Activated CD4-positive, alpha-beta memory T cell treated with anti-CD3 and anti-CD28 coated beads for 36 hours (primary cell): ENCODE measurements at regions not wholly inside any gene's neighbourhood (a gene's known extent, or its start where the extent isn't known, plus 50 kb on each side); places are given as distances from the start of the nearest gene placed in this dataset.
"Not testable (repeated sequence)": the region's sequence is repeated elsewhere in the genome, so short reads cannot be mapped to it uniquely, and the experiment has no call there.

Source experiments
- CTCF ChIA-PET: fragments of 350-600 bp; sonication (Branson Sonifier 250); formaldehyde crosslinking; loops from one replicate; lab custom pipeline; 2021; ENCODE audit warnings: antibody characterized with exemption, inconsistent platforms; lab: Charles Lee
- POLR2A ChIA-PET: fragments of 350-600 bp; sonication (Branson Sonifier 250); formaldehyde crosslinking; loops from one replicate; lab custom pipeline; 2021; ENCODE audit warnings: antibody characterized with exemption; lab: Charles Lee
- DNase-seq: peaks from one replicate; pipeline ENCODE4 v3.0.0-alpha.2; 2020
- H3K27ac Mint-ChIP-seq: one replicate; pipeline ENCODE4 v1.8.0; 2021; ENCODE audit warnings: mixed read lengths
- H3K27me3 Mint-ChIP-seq: one replicate; pipeline ENCODE4 v1.8.0; 2021; ENCODE audit warnings: mixed read lengths
- H3K36me3 Mint-ChIP-seq: one replicate; pipeline ENCODE4 v1.8.0; 2021; ENCODE audit warnings: mixed read lengths
- H3K4me1 Mint-ChIP-seq: one replicate; pipeline ENCODE4 v1.8.0; 2021; ENCODE audit warnings: low read depth, mixed read lengths
- H3K4me3 Mint-ChIP-seq: one replicate; pipeline ENCODE4 v1.8.0; 2021; ENCODE audit warnings: mild to moderate bottlenecking, mixed read lengths
- H3K9me3 Mint-ChIP-seq: one replicate; pipeline ENCODE4 v1.8.0; 2021; ENCODE audit warnings: mixed read lengths
- intact Hi-C: fragments of 100-400 bp; cut with micrococcal nuclease; formaldehyde crosslinking; loops from one replicate; pipeline ENCODE4 v1.15.1; 2023

DNA sequence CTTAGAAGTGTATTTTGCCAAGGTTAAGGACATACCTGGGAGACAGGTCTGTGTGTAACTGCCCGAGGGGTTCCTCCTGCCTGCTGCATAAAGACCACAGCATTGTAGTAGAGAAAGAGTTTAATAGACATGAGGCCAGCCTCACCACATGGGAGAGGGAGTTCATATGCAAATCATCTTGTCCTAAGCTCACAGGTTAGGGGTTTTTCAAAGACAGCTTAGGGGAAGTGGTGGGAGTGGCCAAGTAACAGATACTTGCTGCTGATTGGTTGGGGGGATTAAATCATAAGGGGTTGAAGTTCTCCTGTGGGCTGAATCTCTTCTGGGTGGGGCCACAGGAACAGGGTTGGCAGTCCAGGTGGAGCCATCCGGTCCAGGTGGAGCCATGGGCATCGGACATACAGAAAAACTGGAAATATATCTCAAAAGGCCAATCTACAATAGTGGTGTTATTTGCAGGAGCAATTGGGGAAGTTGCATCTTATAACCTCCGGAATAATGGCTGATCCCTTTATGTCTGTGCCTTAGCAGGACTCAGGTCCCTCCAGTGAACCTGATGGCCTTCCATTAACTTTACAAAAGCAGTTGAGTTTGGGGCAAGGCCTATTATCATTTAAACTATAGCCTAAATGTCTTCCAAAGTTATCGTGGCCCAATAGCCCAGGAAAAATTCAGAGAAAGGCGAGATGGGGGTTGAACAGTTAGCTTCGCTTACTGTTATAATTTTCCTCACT is 86.0 kb upstream of the MFGE8 start:
- no peaks in the 10 kb centered on the region for H3K36me3 Mint-ChIP-seq
- no peak overlapping the region for H3K27ac Mint-ChIP-seq
- H3K9me3 Mint-ChIP-seq = no peaks in the 10 kb centered on the region
- DNase-seq = no peak
- no peak overlapping the region for H3K4me3 Mint-ChIP-seq
- intact Hi-C loops = no loop called here
- H3K27me3 Mint-ChIP-seq = no peaks in the 10 kb centered on the region
- POLR2A ChIA-PET = no interaction called here
- CTCF ChIA-PET = interaction anchor here (2.6 kb wide), 1 partner anchor 95 kb away, joined by 12 read pairs; no protein-coding TSS in a partner anchor
- no peaks in the 10 kb centered on the region for H3K4me1 Mint-ChIP-seq

DNA sequence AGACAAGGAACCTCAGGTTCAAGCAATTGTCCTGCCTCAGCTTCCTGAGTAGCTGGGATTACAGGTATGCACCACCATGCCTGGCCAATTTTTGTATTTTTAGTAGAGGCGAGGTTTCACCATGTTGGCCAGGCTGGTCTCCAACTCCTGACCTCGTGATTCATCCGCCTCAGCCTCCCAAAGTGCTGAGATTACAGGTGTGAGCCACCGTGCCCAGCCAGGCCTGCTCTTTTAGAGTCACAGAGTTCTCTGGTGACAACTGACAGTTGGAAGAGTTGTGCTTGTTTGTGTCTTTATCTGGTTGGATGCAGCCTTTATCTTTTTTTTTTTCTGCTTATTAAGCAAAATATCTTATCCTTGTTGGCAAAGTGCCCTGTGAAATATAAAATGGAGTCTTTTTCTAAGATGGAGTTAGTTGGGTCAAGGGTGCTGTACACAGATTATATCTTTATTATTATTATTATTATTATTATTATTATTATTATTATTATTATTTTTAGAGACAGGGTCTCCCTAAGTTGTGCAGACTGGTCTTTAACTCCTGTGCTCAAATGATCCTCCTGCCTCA is 86.5 kb upstream of the ABHD2 start:
- H3K36me3 Mint-ChIP-seq, intact Hi-C loops: not testable (repeated sequence)

DNA sequence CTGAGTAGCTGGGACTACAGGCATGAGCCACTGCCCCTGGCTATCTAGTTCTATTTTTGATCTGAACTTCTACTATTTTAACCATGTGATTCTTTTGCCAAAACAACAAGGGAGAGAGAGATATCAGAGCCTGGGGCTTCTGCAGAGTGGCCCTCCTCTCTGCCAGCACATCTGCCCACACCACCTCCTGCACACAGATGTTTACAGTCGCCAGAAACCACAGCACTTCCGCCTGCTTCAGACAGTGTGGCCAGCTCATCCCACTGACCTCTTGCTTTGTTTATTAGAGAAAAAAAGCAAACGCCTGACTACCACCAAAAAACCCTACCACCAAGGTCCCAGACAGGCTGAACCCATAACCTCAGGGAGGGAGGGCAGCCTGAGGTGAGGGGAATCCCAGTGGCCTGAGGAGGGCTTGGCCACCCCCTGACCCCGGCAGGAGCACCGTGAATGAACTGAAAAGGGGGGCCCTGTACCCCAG is 85.9 kb upstream of the ABHD2 start:
- H3K27ac Mint-ChIP-seq = no peak overlapping the region
- ChIA-PET POLR2A (no interaction called here), CTCF (interaction anchor here (1.5 to 3.2 kb wide), 2 partner anchors 98 to 122 kb away, joined by 3 to 24 read pairs; no protein-coding TSS in a partner anchor)

More for the DNA sequence above, 86.5 kb upstream of the ABHD2 start:
- POLR2A ChIA-PET, DNase-seq, H3K4me3 Mint-ChIP-seq, H3K27ac Mint-ChIP-seq, H3K9me3 Mint-ChIP-seq, H3K4me1 Mint-ChIP-seq, H3K27me3 Mint-ChIP-seq: not testable (repeated sequence)
- CTCF ChIA-PET = interaction anchor here (1.5 to 3.2 kb wide), 3 partner anchors 97 to 121 kb away, joined by 3 to 24 read pairs (median 12); no protein-coding TSS in a partner anchor

DNA sequence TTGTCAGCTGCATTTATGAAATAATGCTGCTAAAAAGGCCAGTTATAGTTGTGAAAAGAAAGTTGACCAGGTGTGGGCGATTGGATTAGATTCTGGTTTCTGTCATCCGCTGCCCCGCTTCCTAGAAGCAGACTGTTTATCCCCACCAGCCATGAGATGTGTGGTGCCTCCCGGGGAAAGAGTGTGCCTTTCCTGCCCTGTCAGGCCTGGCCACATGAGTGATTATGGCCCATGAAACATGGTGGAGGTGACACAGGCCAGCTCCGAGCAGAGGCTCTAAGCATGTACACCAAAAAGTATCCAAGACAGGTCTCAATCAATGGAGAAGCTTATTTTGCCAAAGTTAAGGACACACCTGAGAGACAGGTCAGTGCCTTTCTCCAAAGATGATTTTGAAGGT is 85.4 kb upstream of the ABHD2 start:
- CTCF ChIA-PET = interaction anchor here (3.2 kb wide), 1 partner anchor 99 kb away, joined by 24 read pairs; no protein-coding TSS in a partner anchor

More for the DNA sequence above, 85.9 kb upstream of the ABHD2 start:
- intact Hi-C loops = no loop called here
- Mint-ChIP-seq H3K27me3 (peaks cover 6% of the 10 kb centered on the region), H3K9me3 (no peaks in the 10 kb centered on the region), H3K36me3 (no peaks in the 10 kb centered on the region), H3K4me3 (no peak overlapping the region), H3K4me1 (no peaks in the 10 kb centered on the region)
- no peak for DNase-seq

DNA sequence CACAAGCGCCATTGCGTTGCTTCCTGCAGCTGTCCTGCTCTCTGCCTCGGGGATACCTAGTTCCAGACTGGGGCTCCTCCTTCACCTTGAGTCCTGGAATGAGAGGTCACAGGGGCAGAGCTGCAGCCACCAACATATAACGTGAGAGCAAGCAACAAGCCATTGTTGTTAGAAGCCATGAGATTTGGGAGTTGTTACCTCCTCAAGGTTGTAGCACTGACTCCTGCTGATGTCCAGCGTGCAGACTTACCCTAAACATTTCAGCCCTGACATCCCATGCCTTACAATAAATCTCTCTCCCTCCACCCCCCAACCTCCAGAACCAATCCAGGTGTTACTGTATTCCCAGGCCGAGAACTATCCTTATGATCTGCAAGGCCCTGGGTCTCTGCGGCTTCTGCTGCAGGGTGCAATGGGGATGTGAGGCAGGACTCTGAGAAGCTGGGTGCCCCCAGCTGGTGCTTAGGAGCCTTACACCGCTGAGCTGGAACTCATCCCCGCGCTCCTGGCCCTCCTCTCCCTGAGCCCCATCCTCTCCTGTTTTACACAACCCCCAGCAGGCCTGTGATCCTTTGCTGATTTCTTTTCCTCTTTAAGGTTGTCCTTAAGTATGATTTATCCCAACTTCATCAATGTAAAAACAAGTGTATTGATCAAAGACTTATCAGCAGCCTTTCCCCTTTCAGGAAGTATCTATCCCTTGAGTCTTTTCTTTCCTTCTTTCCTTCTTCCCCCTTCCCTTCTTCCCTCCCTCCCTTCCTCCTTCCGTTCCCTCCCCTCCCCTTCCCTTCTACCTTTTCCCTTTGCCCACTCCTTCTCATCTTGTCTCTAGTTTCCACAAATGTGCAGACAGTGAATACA is 84.2 kb upstream of the ABHD2 start:
- H3K36me3 Mint-ChIP-seq = no peaks in the 10 kb centered on the region
- DNase-seq = peak; percentile 16
- peaks cover 6% of the 10 kb centered on the region for H3K27me3 Mint-ChIP-seq
- intact Hi-C loops = loop anchor here (1.0 kb wide), 1 partner anchor 100 kb away; no protein-coding TSS in a partner anchor
- ChIA-PET CTCF (interaction anchor here (0.8 to 3.2 kb wide), 3 partner anchors 100 to 109 kb away, joined by 3 to 24 read pairs (median 4); partner anchors contain the start of gene HAPLN3), POLR2A (no interaction called here)
- no peak overlapping the region for H3K4me3 Mint-ChIP-seq
- no peak overlapping the region for H3K27ac Mint-ChIP-seq
- no peaks in the 10 kb centered on the region for H3K4me1 Mint-ChIP-seq
- H3K9me3 Mint-ChIP-seq = no peaks in the 10 kb centered on the region

More for the DNA sequence above, 85.4 kb upstream of the ABHD2 start:
- H3K27ac Mint-ChIP-seq = no peak overlapping the region
- H3K9me3 Mint-ChIP-seq = no peaks in the 10 kb centered on the region
- POLR2A ChIA-PET = no interaction called here
- intact Hi-C loops = no loop called here
- no peaks in the 10 kb centered on the region for H3K4me1 Mint-ChIP-seq
- H3K36me3 Mint-ChIP-seq = no peaks in the 10 kb centered on the region
- no peak overlapping the region for H3K4me3 Mint-ChIP-seq
- DNase-seq = no peak
- H3K27me3 Mint-ChIP-seq = peaks cover 6% of the 10 kb centered on the region

DNA sequence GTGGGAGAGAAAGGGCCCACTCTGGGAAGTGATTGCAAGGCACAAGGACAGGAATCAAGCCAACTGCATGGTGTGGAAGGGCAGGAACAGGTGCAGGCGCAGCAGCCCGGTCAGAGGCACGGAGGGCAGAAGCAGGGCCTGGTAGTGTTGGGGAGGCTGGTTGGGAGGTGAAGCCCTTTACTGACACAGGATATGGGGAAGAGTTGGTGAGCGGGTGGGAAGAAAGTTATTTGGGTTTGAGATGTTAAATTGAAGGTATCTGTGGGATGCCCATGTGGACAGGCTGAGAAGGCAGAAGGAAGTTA is 83.6 kb upstream of the ABHD2 start:
- H3K36me3 Mint-ChIP-seq = no peaks in the 10 kb centered on the region
- POLR2A ChIA-PET = no interaction called here
- H3K27ac Mint-ChIP-seq = no peak overlapping the region
- no peaks in the 10 kb centered on the region for H3K4me1 Mint-ChIP-seq
- no peak for DNase-seq
- peaks cover 6% of the 10 kb centered on the region for H3K27me3 Mint-ChIP-seq
- intact Hi-C loops = loop anchor here (1.0 kb wide), 1 partner anchor 100 kb away; no protein-coding TSS in a partner anchor
- no peaks in the 10 kb centered on the region for H3K9me3 Mint-ChIP-seq
- CTCF ChIA-PET = interaction anchor here (1.4 to 3.2 kb wide), 2 partner anchors 101 to 110 kb away, joined by 4 to 24 read pairs; partner anchors contain the start of gene HAPLN3
- H3K4me3 Mint-ChIP-seq = no peak overlapping the region

DNA sequence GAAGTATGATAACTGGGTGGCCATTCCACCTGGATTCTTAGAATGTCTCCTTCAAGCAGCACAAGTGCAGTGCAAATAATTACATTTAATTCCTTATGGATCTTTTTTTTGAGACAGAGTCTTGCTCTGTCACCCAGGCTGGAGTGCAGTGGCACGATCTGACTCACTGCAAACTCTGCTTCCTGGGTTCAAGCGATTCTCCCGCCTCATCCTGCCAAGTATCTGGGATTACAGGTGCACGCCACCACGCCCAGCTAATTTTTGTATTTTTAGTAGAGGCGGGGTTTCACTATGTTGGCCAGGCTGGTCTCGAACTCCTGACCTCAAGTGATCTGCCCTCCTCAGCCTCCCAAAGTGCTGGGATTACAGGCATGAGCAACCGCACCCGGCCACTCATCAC is 80.7 kb upstream of the ABHD2 start:
- DNase-seq, POLR2A ChIA-PET, CTCF ChIA-PET, H3K27ac Mint-ChIP-seq, H3K9me3 Mint-ChIP-seq, H3K36me3 Mint-ChIP-seq, H3K27me3 Mint-ChIP-seq, intact Hi-C loops, H3K4me1 Mint-ChIP-seq, H3K4me3 Mint-ChIP-seq: not testable (repeated sequence)

DNA sequence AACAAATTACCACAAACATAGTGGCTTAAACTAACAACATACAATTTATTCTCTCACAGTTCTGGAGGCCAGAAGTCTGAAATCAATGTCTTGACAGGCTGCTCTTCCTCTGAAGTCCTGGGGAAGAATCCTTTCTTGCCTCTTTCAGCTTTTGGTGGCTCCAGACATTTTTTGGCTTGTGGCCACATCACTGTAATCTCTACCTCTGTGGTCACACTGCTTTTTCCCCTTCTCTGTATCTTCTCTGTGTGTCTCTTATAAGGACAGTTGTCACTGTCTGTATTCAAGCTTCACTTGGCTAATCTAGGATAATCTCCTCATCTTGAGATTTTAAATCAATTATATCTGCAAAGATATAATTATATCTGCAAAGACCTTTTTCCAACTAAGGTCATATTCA is 80.3 kb upstream of the ABHD2 start:
- no peaks in the 10 kb centered on the region for H3K36me3 Mint-ChIP-seq
- POLR2A ChIA-PET = no interaction called here
- H3K4me3 Mint-ChIP-seq = no peak overlapping the region
- no peaks in the 10 kb centered on the region for H3K4me1 Mint-ChIP-seq
- intact Hi-C loops = no loop called here
- H3K27me3 Mint-ChIP-seq = peaks cover 8% of the 10 kb centered on the region
- no peak overlapping the region for H3K27ac Mint-ChIP-seq
- no peaks in the 10 kb centered on the region for H3K9me3 Mint-ChIP-seq
- no peak for DNase-seq
- CTCF ChIA-PET = interaction anchor here (0.5 kb wide), 1 partner anchor 290 kb away, joined by 3 read pairs; no protein-coding TSS in a partner anchor

DNA sequence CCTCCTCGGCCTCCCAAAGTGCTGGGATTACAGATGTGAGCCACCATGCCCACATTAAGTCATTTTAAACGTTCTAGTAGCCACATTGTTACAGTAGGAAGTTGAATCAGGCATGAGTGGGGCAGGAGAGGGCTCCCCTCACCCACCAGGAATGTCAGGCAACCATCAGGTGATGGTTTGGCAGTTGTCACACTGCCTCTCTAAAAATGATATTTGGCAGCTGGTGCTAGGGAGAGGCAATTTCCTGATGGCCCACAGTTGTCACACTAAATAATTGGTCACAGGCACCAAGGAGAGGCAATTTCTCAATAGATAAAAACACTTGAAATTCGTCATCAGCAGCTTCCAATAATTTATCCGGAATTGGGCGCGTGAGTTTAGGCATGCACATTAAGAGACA is 79.2 kb upstream of the ABHD2 start:
- Mint-ChIP-seq H3K36me3 (no peaks in the 10 kb centered on the region), H3K9me3 (no peaks in the 10 kb centered on the region), H3K27ac (no peak overlapping the region), H3K4me1 (no peaks in the 10 kb centered on the region), H3K4me3 (no peak overlapping the region), H3K27me3 (peaks cover 8% of the 10 kb centered on the region)
- ChIA-PET POLR2A (no interaction called here), CTCF (interaction anchor here (0.6 kb wide), 1 partner anchor 484 kb away, joined by 3 read pairs; no protein-coding TSS in a partner anchor)
- intact Hi-C loops = no loop called here
- no peak for DNase-seq

DNA sequence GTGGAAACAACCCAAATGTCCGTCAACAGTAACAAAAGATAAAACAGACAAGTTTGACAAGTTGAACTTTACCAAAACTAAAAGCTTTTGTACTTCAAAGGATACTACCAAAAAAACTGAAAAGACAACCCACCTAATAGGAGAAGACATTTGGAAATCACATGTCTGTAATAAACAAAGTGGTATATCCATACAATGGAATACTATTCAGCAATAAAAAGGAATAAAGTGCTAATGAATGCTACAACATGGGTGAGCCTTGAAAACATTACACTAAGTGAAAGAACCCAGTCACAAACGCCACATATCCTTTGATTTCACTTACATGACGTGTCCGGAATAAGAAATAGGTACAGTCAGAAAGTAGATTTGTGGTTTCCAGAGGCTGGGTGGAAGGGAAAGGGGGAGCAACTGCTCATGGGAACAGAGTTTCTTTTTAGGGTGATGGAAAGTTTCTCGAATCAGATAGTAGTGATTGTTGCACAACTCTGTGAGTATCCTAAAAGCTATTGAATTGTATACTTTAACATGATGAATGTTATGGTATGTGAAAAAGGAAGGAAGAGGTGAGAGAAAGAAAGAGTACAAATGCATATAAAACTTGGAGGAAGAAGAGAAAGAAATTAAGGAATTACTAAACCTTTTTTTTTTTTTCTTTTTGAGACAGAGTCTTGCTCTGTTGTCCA is 72.7 kb upstream of the ABHD2 start:
- Mint-ChIP-seq H3K4me3 (no peak overlapping the region), H3K4me1 (peaks cover 15% of the 10 kb centered on the region), H3K27me3 (peaks cover 4% of the 10 kb centered on the region), H3K9me3 (no peaks in the 10 kb centered on the region), H3K36me3 (no peaks in the 10 kb centered on the region), H3K27ac (no peak overlapping the region)
- intact Hi-C loops = loop anchor here (1.0 to 5.0 kb wide), 2 partner anchors 97 to 393 kb away; partner anchors contain the start of gene AEN
- POLR2A ChIA-PET = interaction anchor here (0.7 kb wide), 1 partner anchor 72 kb away, joined by 4 read pairs; no protein-coding TSS in a partner anchor
- peak; percentile 13 for DNase-seq
- CTCF ChIA-PET = interaction anchor here (0.6 to 3.9 kb wide), 6 partner anchors 42 to 364 kb away, joined by 3 to 33 read pairs (median 4); no protein-coding TSS in a partner anchor

DNA sequence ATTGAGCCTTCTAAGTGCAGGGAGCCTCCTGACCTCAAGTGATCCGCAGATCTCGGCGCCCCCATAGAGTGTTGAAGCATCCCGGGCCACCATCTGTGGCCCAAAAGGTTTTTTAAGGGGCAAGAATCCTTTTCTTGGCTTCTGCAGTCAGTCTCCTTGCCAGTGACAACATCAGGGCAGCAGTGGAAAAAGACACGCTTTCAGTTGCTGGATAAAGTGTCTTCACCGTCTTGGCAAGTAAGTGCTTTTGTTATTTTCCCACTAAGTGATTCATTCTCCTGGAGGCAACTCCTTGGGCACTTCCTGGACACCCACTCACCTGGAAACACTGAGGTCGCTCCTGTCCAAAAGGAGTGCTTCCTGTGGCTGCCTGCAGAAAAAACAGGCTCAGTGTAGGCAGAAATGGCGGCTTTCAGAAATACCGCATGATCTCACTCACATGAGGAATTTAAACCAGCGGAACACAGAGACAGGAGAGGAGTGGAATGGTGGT is 71.7 kb upstream of the ABHD2 start:
- intact Hi-C loops = loop anchor here (1.0 to 5.0 kb wide), 3 partner anchors 112 to 394 kb away; partner anchors contain the start of gene AEN
- H3K9me3 Mint-ChIP-seq = no peaks in the 10 kb centered on the region
- POLR2A ChIA-PET = no interaction called here
- peaks cover 15% of the 10 kb centered on the region for H3K4me1 Mint-ChIP-seq
- CTCF ChIA-PET = interaction anchor here (0.6 to 3.9 kb wide), 11 partner anchors 84 to 392 kb away, joined by 3 to 97 read pairs (median 4); partner anchors contain the start of gene HAPLN3
- H3K27me3 Mint-ChIP-seq = peaks cover 2% of the 10 kb centered on the region
- H3K36me3 Mint-ChIP-seq = no peaks in the 10 kb centered on the region
- H3K27ac Mint-ChIP-seq = no peak overlapping the region
- DNase-seq = no peak
- no peak overlapping the region for H3K4me3 Mint-ChIP-seq
